ENCODE measurements at regions not wholly inside any gene's neighbourhood (a gene's known extent, or its start where the extent isn't known, plus 50 kb on each side); places are given as distances from the start of the nearest gene placed in this dataset.

DNA sequence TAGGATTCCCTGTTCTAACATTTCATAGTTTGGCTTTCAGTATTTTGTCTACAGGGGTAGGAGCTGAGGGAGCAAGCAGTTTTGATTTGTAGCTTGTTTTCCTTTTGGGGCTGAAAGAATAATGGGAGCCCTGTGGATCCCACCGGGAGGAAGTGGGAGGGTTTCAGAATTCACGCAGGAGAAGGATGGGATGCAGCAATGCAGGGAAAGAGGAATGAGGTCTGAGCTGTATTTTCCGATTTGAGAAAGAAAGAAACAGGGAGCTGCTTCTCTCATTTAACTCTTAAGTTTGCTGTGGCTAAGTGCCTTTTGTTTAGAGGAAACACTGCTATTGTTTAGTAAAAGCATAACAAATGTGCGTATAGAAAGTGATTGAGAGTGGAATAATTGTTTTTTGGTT lies 141.0 kb downstream of the ADCYAP1 start:
- TF ChIP-seq, protein P1, sequence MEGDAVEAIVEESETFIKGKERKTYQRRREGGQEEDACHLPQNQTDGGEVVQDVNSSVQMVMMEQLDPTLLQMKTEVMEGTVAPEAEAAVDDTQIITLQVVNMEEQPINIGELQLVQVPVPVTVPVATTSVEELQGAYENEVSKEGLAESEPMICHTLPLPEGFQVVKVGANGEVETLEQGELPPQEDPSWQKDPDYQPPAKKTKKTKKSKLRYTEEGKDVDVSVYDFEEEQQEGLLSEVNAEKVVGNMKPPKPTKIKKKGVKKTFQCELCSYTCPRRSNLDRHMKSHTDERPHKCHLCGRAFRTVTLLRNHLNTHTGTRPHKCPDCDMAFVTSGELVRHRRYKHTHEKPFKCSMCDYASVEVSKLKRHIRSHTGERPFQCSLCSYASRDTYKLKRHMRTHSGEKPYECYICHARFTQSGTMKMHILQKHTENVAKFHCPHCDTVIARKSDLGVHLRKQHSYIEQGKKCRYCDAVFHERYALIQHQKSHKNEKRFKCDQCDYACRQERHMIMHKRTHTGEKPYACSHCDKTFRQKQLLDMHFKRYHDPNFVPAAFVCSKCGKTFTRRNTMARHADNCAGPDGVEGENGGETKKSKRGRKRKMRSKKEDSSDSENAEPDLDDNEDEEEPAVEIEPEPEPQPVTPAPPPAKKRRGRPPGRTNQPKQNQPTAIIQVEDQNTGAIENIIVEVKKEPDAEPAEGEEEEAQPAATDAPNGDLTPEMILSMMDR (IDR thresholded peaks at IDR 0.05; ENCODE audit: low read length) = no peak
- TF ChIP-seq EZH2 (optimal IDR thresholded peaks at IDR 0.05; ENCODE audit: low read depth, low read length) = no peak
